HG03196 (cell line): ENCODE measurements at regions not wholly inside any gene's neighbourhood (a gene's known extent, or its start where the extent isn't known, plus 50 kb on each side); places are given as distances from the start of the nearest gene placed in this dataset.

Source experiments
- ATAC-seq: cut with Tn5 transposase; IDR thresholded peaks from one replicate; pipeline ENCODE4 v1.9.1; 2021; ENCODE audit not compliant: unreplicated experiment

DNA sequence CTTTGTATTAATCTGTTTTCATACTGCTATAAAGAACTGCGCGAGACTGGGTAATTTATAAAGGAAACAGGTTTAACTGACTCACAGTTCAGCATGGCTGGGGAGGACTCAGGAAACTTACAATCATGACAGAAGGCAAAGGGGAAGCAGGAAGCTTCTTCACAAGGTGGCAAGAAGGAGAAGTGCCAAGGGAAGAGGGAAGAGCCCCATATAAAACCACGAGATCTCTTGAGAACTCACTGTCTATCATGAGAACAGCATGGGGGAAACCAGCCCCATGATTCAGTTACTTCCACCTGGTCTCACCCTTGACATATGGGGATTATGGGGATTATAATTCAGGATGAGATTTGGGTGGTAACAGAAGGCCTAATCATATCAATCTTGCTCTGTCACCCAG, 60.9 kb upstream of the CHD1 start:
- ATAC-seq = no peak

DNA sequence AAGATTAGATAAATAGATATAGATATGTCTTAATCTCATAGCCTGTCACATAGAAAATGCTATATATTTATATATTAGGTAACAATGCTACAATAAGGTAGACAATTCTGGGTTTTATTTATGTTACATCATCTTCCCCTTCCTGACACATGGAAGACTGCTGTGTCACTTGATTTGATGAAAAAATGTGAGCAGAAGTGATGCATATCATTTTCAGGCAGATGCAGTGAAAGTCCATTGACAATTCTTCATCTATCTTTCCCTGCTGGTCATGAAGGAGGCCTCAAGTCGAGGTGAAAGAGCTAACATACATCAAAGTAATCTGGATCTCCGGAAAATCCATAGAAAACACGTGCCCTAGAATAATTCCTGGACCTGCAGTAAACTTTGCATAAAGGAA, 57.8 kb upstream of the CHD1 start:
- no peak for ATAC-seq

DNA sequence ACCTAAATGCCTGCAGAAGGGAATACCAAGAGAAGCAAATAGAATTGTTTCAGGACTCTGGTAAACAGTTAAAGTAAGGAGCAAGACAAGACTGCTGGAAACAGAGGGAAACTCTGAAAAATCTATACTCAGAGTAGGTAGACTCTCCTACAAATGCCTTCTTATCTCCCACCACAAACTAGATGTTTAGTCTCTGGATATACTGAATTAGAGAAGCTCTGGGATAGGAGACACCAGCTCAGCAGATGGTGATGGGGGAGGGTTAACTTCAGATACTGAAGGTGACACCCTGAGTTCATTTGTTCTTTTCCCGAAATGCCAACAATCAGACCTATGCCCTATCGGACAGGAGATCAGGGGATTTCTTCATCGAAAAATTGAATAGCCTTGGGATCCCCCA, 54.1 kb upstream of the CHD1 start:
- ATAC-seq = no peak
